Heart left ventricle (tissue), 16 donors: ENCODE measurements at regions not wholly inside any gene's neighbourhood (a gene's known extent, or its start where the extent isn't known, plus 50 kb on each side); places are given as distances from the start of the nearest gene placed in this dataset.

Experiments
- ATAC-seq, 4 donors: fragments of 200-7000 bp; cut with Tn5 transposase; one replicate each; pipeline ENCODE4 v1.9.1; 2020 to 2022; ENCODE audit warnings: moderate library complexity in 4 of 4, mild to moderate bottlenecking in 3 of 4, moderate number of reproducible peaks in 1 of 4
- DNase-seq, 5 donors: peaks; one replicate each; pipeline ENCODE4 v3.0.0-alpha.2; 2020
- H3K27ac ChIP-seq, 12 donors: fragments of 200-600 bp; sonication (generic) in 4 of 12; one replicate each; pipeline versions ENCODE4 v1.5.0 to v1.8.0; 2016 to 2022; ENCODE audit warnings: mild to moderate bottlenecking in 2 of 12
- H3K27me3 ChIP-seq, 9 donors: fragments of 200-600 bp; sonication (generic) in 2 of 9; one replicate each; pipeline versions ENCODE4 v1.5.1 to v1.8.0; 2016 to 2022; ENCODE audit warnings: mild to moderate bottlenecking in 3 of 9
- H3K36me3 ChIP-seq, 9 donors: fragments of 200-600 bp; sonication (generic) in 2 of 9; one replicate each; pipeline versions ENCODE4 v1.5.0 to v1.8.0; 2018 to 2022; ENCODE audit warnings: mild to moderate bottlenecking in 2 of 9
- H3K4me1 ChIP-seq, 12 donors: fragments of 200-600 bp; sonication (generic) in 4 of 12; one replicate each; pipeline versions ENCODE4 v1.5.0 to v1.8.0; 2016 to 2022; ENCODE audit warnings: mild to moderate bottlenecking in 3 of 12
- H3K4me3 ChIP-seq, 12 donors: fragments of 200-600 bp; sonication (generic) in 4 of 12; one replicate each; pipeline versions ENCODE4 v1.5.0 to v1.8.0; 2017 to 2022; ENCODE audit warnings: mild to moderate bottlenecking in 9 of 12, moderate library complexity in 4 of 12
- H3K9me3 ChIP-seq, 12 donors: fragments of 200-600 bp; sonication (generic) in 4 of 12; one replicate each; pipeline versions ENCODE4 v1.5.0 to v1.8.0; 2016 to 2022; ENCODE audit warnings: mild to moderate bottlenecking in 1 of 12
- POLR2A ChIP-seq, 2 donors: fragments of 450-650 bp; IDR thresholded peaks; one replicate each; pipeline ENCODE4 v1.6.1; 2017; ENCODE audit warnings: antibody characterized with exemption in 2 of 2, mild to moderate bottlenecking in 2 of 2, moderate library complexity in 2 of 2
- WGBS, 4 donors: extraction: QIAGEN DNeasy Blood & Tissue Kit in 2 of 4; methylation state at CpG; one replicate each; pipeline versions ENCODE4 v1.1.5 to v1.1.7; 2013 to 2018; 5-methylcytosine and 5-hydroxymethylcytosine counted together
- intact Hi-C, 10 donors: fragments of 100-400 bp; cut with DNase I; formaldehyde crosslinking; loops; one replicate each; pipeline versions ENCODE4 v1.11.1 to v1.14.2; 2022
- TF ChIP-seq, protein P1 (sequence below), 12 donors: fragments of 200-600 bp; sonication (generic) in 4 of 12; IDR thresholded peaks; one replicate each; pipeline versions ENCODE4 v1.5.0 to v1.8.0; 2018 to 2022; ENCODE audit warnings: antibody characterized with exemption in 12 of 12, mild to moderate bottlenecking in 5 of 12
- donor health status: ischemic (EF 13 %, LVEDD 7.1; RV severe dilation, severe dysfunction).
- donor health status: healthy with polysubstance abuse.
- donor health status: DM: no; HTN: yes; CAD: no.
- donor health status: DM: no; HTN: no; CAD: no.
- donor health status: ischemic (EF 25% LVEDD 6.9; RV normal size, moderate dysfunction).
- donor health status: ischemic (EF 25% LVEDD 5.7; RV mildly dilated, moderate dysfunction).
- donor health status: healthy.
- donor health status: DM: yes; HTN: yes; CAD: no.
- donor health status: ischemic (EF 35%, LVEDD 5.7; RV mildly dilated, moderate dysfunction).
- donor health status: nonischemic (EF 11% LVEDD 7.7; RV severe dilation, severe dysfunction).
- donor health status: DM: yes; HTN: yes; CAD: no.
- donor health status: PGD.
- donor health status: ischemic (EF 29% LVEDD 5.4; RV normal size, mild dysfunction).
- donor health status: nonischemic (EF 23%, LVEDD 6.1; RV moderate dilation, normal function).

DNA sequence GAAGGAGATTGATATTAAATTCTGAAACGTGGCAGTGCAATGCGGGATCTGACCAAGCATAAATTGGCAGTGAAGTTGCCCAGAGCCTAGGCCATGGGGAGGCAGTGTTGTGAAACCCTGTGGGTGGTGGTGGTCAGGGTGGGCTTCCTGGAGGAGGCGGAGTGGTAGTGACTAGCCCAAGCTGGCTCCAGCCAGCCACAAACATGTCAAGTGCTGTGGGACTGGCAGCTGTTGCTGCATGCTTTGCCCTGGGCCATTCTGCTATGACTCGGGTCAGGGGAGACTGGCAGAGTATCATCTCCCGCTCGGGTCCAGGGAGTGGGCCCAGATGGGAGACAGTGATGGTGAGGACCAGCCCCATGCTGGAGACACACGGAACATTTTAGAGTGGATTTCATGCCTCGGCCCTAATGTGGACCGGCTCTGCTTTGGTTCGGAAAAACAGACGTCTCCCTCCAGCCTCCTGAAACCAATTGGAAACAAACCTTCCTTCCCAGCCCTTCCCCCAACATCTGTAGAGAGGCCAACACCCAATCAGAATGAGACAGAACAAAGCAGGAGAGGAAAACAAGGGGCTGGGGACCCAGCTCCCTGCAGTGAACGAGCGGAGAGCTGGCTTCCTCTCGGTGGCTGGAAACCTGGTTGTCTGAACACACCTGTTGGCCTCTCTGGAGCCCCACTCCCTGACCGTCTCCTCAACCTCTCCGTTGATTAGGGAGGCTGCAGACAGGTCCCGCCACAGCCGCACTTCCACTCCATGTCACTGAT, 58.2 kb downstream of the TMEM270 start:
- Histone ChIP-seq H3K36me3 (no peaks in the 10 kb centered on the region), H3K4me3 (no peak overlapping the region), H3K9me3 (no peaks in the 10 kb centered on the region), H3K27ac (no peak overlapping the region), H3K4me1 (peaks cover 0 to 6% (median 0%) of the 10 kb centered on the region in 12 donors), H3K27me3 (peaks cover 0 to 6% (median 0%) of the 10 kb centered on the region in 9 donors)
- intact Hi-C loops: no loop called here
- no peak for DNase-seq
- TF ChIP-seq, protein P1, sequence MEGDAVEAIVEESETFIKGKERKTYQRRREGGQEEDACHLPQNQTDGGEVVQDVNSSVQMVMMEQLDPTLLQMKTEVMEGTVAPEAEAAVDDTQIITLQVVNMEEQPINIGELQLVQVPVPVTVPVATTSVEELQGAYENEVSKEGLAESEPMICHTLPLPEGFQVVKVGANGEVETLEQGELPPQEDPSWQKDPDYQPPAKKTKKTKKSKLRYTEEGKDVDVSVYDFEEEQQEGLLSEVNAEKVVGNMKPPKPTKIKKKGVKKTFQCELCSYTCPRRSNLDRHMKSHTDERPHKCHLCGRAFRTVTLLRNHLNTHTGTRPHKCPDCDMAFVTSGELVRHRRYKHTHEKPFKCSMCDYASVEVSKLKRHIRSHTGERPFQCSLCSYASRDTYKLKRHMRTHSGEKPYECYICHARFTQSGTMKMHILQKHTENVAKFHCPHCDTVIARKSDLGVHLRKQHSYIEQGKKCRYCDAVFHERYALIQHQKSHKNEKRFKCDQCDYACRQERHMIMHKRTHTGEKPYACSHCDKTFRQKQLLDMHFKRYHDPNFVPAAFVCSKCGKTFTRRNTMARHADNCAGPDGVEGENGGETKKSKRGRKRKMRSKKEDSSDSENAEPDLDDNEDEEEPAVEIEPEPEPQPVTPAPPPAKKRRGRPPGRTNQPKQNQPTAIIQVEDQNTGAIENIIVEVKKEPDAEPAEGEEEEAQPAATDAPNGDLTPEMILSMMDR (IDR thresholded peaks at IDR 0.05): no peak
- TF ChIP-seq POLR2A (IDR thresholded peaks at IDR 0.05): no peak
- no peak for ATAC-seq
- 57 to 77% (median 74%) methylated on average over 13 to 18 of the region's 18 CpGs for WGBS, 4 donors

DNA sequence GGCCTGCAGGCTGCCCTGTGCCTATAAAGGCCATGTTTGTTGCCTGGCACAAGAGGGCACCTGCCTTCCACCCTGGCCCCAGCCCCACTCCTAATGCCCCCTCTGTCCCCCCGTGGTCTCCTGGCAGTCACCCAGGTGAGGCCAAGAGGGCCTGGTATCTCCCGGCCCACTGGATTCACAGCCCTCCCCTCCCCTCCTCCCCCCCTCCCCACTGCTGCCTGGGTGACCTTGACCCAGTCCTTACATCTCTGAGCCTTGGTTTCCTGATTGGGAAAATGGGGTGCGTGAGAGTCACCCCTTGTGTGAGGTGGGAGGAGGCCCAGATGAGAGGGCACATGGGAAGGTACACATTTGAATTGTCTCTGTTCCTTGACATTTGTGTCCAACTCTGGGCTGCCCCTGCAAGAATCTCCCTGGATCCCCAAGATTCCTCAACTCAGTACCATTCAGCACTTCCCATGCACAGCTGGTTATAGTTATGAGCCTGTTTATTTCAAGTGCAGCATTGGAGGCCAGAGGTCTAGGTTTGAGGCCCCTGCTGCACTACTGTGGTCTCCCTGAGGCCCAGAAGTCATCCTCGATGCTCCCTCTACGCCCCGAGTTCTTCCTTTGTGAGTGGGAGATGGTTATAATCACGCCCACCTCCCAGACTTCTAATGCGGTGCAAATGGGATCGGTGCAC, 58.9 kb downstream of the TMEM270 start:
- peaks cover 0 to 6% (median 0%) of the 10 kb centered on the region in 12 donors for H3K4me1 ChIP-seq
- WGBS, 4 donors: 82 to 88% (median 83%) methylated on average over 8 to 9 of the region's 9 CpGs
- H3K27ac ChIP-seq: no peak overlapping the region
- no peak for TF ChIP-seq POLR2A (IDR thresholded peaks at IDR 0.05)
- TF ChIP-seq, protein P1 (IDR thresholded peaks at IDR 0.05): no peak
- H3K4me3 ChIP-seq: no peak overlapping the region
- ATAC-seq (no peak), DNase-seq (no peak)
- no peaks in the 10 kb centered on the region for H3K36me3 ChIP-seq
- H3K27me3 ChIP-seq: peaks cover 0 to 6% (median 0%) of the 10 kb centered on the region in 9 donors
- no peaks in the 10 kb centered on the region for H3K9me3 ChIP-seq
- intact Hi-C loops: no loop called here

DNA sequence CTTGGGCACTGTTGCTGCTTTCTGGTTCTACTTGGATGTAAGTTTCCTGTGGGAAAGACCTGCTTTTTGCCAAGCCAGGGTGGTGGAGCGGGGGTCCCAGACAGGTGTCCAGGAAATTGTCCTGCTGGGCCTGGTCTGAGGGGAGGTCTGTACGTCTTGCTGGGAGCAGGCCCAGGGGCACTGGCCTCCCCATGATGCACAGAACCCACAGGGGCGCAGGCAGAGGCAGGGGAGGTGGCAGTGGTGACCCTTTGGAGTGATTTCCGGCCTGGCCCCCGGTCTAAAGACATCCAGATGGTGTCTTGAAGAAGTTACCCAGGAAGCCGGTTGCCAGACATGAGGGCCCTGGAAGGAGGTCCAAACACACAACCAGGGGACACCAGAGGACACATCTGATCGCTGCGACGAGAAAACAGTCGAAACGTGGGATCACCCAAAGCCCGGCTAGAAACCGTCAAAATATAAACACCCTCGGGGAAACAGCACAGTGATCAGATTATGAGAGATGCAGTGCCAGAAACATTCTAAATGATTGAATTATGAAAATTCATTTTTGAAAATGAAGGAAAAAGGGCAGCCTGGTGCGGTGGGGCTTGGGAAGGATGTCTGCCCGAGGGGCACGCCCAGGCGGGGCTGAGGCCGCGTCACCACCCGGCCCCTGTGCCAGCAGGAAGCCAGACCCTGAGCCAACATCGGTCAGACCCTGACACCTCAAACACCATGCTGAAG, 59.6 kb downstream of the TMEM270 start:
- Histone ChIP-seq H3K4me3 (no peak overlapping the region), H3K9me3 (no peaks in the 10 kb centered on the region), H3K27me3 (peaks cover 0 to 6% (median 0%) of the 10 kb centered on the region in 9 donors), H3K27ac (no peak overlapping the region), H3K36me3 (no peaks in the 10 kb centered on the region), H3K4me1 (peaks cover 0 to 6% (median 0%) of the 10 kb centered on the region in 12 donors)
- TF ChIP-seq, protein P1 (IDR thresholded peaks at IDR 0.05): no peak
- TF ChIP-seq POLR2A (IDR thresholded peaks at IDR 0.05): no peak
- 78 to 87% (median 85%) methylated on average over 20 to 22 of the region's 22 CpGs for WGBS, 4 donors
- DNase-seq (no peak), ATAC-seq (no peak)
- intact Hi-C loops: no loop called here
